Mesendoderm (in vitro differentiated cells): ENCODE measurements at regions not wholly inside any gene's neighbourhood (a gene's known extent, or its start where the extent isn't known, plus 50 kb on each side); places are given as distances from the start of the nearest gene placed in this dataset.

Experiments used
- DNase-seq: peaks from one replicate; pipeline ENCODE4 v3.0.0; 2013
- H2AK5ac ChIP-seq: 2 replicates; pipeline ENCODE4 v1.6.1; 2013; ENCODE audit warnings: low read length, inconsistent platforms
- H2BK120ac ChIP-seq: 2 replicates; pipeline ENCODE4 v1.6.1; 2013; ENCODE audit warnings: low read depth, mild to moderate bottlenecking, low read length, moderate library complexity, mixed read lengths
- H2BK15ac ChIP-seq: replicated peaks from 2 replicates; pipeline ENCODE4 v1.6.1; 2013; ENCODE audit warnings: low read depth, mild to moderate bottlenecking, moderate library complexity
- H2BK5ac ChIP-seq: 2 replicates; pipeline ENCODE4 v1.6.1; 2013; ENCODE audit warnings: low read length, inconsistent platforms
- H3K18ac ChIP-seq: 2 replicates; pipeline ENCODE4 v1.6.1; 2013; ENCODE audit warnings: mild to moderate bottlenecking, low read length, mixed read lengths
- H3K23ac ChIP-seq: one replicate; pipeline ENCODE4 v1.6.1; 2013; ENCODE audit warnings: low read length
- H3K27ac ChIP-seq: 2 replicates; pipeline ENCODE4 v1.5.1; 2013; ENCODE audit warnings: low read depth, mild to moderate bottlenecking, inconsistent platforms, low read length, moderate library complexity
- H3K27me3 ChIP-seq: 2 replicates; pipeline ENCODE4 v1.6.1; 2013; ENCODE audit warnings: low read length, control low read depth, mild to moderate bottlenecking, inconsistent platforms; ENCODE audit not compliant: insufficient read depth, poor library complexity
- H3K36me3 ChIP-seq: 2 replicates; pipeline ENCODE4 v1.6.1; 2013; ENCODE audit warnings: low read length, inconsistent platforms; ENCODE audit not compliant: control insufficient read depth, insufficient read depth
- H3K4ac ChIP-seq: one replicate; pipeline ENCODE4 v1.6.1; 2013; ENCODE audit warnings: low read depth, mild to moderate bottlenecking, low read length, moderate library complexity
- H3K4me1 ChIP-seq: 2 replicates; pipeline ENCODE4 v1.6.1; 2013; ENCODE audit warnings: low read depth, low read length, inconsistent platforms; ENCODE audit not compliant: control insufficient read depth
- H3K4me2 ChIP-seq: 2 replicates; pipeline ENCODE4 v1.6.1; 2013; ENCODE audit warnings: low read length
- H3K4me3 ChIP-seq: 2 replicates; pipeline ENCODE4 v1.5.1; 2013; ENCODE audit warnings: mild to moderate bottlenecking, low read length
- H3K56ac ChIP-seq: one replicate; pipeline ENCODE4 v1.6.1; 2013; ENCODE audit warnings: low read length
- H3K79me1 ChIP-seq: 2 replicates; pipeline ENCODE4 v1.6.1; 2013; ENCODE audit warnings: low read length, inconsistent platforms
- H3K79me2 ChIP-seq: 2 replicates; pipeline ENCODE4 v1.6.1; 2013; ENCODE audit warnings: mild to moderate bottlenecking, low read length; ENCODE audit not compliant: control insufficient read depth, insufficient read depth
- H3K9ac ChIP-seq: 2 replicates; pipeline ENCODE4 v1.6.1; 2013; ENCODE audit warnings: low read length, inconsistent platforms
- H4K5ac ChIP-seq: one replicate; pipeline ENCODE4 v1.6.1; 2013; ENCODE audit warnings: low read length
- H4K8ac ChIP-seq: one replicate; pipeline ENCODE4 v1.6.1; 2013; ENCODE audit warnings: low read depth, mild to moderate bottlenecking, control low read depth, low read length, moderate library complexity
- WGBS: extraction: QIAGEN DNeasy Blood & Tissue Kit; methylation state at CpG from one replicate; pipeline ENCODE4 v1.1.7; 2013; ENCODE audit warnings: low lambda C conversion rate, missing lambda C conversion rate; ENCODE audit not compliant: insufficient coverage; ENCODE audit errors: extremely low coverage; 5-methylcytosine and 5-hydroxymethylcytosine counted together

DNA sequence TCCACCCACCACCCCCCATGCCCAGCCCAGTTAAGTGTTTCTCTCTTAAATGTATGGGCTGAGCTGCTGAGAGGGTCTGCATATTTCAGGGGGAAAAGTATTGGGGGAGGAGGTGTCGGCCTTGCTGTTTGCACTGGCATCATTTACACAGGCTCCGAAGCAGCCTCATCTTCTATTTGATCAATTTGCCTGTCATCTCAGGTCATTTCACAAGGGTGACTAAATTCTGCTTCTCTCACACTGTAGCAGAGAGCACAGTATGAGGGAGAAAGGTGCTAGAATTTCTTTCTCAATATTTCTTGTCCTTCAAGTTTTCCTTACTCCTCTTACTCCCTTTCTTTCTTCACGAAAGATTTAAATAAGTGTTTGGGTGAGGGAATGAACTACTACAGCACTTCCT is 135.9 kb downstream of the AACS start:
- Histone ChIP-seq H3K27ac (no peak overlapping the region), H3K4ac (no peak overlapping the region), H3K23ac (no peak overlapping the region), H2BK15ac (no peak overlapping the region), H3K56ac (no peak overlapping the region), H2BK120ac (no peak overlapping the region), H4K8ac (no peak overlapping the region), H3K4me2 (no peak overlapping the region), H3K4me3 (no peak overlapping the region), H2BK5ac (no peak overlapping the region), H3K79me2 (no peaks in the 10 kb centered on the region), H3K4me1 (no peaks in the 10 kb centered on the region), H3K79me1 (no peaks in the 10 kb centered on the region), H3K18ac (no peak overlapping the region), H3K9ac (no peak overlapping the region), H3K27me3 (no peaks in the 10 kb centered on the region), H3K36me3 (no peaks in the 10 kb centered on the region), H2AK5ac (no peak overlapping the region), H4K5ac (no peak overlapping the region)
- WGBS, result no CpG with 5 or more reads among the region's 3 CpGs
- no peak for DNase-seq

GRCh38 chr12:125201940-125202339 is 136.7 kb downstream of the AACS start:
- H2BK120ac ChIP-seq, result no peak overlapping the region
- H2AK5ac ChIP-seq, result no peak overlapping the region
- no peak overlapping the region for H2BK15ac ChIP-seq
- H4K5ac ChIP-seq, result no peak overlapping the region
- H3K27me3 ChIP-seq, result no peaks in the 10 kb centered on the region
- H3K9ac ChIP-seq, result no peak overlapping the region
- no peak overlapping the region for H3K23ac ChIP-seq
- DNase-seq, result no peak
- WGBS, result no CpG with 5 or more reads among the region's 2 CpGs
- H3K18ac ChIP-seq, result no peak overlapping the region
- H3K27ac ChIP-seq, result no peak overlapping the region
- no peaks in the 10 kb centered on the region for H3K4me1 ChIP-seq
- H3K56ac ChIP-seq, result no peak overlapping the region
- H2BK5ac ChIP-seq, result no peak overlapping the region
- H3K4me3 ChIP-seq, result no peak overlapping the region
- no peak overlapping the region for H3K4me2 ChIP-seq
- H3K79me1 ChIP-seq, result no peaks in the 10 kb centered on the region
- no peak overlapping the region for H4K8ac ChIP-seq
- H3K4ac ChIP-seq, result no peak overlapping the region
- no peaks in the 10 kb centered on the region for H3K36me3 ChIP-seq
- H3K79me2 ChIP-seq, result no peaks in the 10 kb centered on the region

DNA sequence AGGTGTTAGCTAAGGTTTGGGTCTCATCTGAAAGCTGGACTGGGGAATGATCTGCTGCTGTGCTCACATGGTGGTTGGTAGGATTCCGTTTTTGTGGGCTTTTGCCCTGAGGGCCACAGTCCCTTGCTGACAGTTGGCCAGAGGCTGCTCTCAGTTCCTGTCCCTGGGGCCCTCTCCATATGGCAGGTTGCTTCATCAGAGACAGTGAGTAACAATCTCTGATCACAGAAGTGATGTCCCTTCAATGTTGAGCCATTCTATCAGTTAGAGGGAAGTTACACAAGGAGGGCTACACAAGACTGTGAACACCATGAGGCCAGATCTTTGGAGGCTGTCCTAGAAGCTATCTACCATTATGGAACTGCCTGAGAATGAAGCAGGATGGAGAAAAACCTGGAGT is 137.2 kb downstream of the AACS start:
- H2BK15ac ChIP-seq, result no peak overlapping the region
- no peak overlapping the region for H3K27ac ChIP-seq
- H2BK5ac ChIP-seq, result no peak overlapping the region
- H2AK5ac ChIP-seq, result no peak overlapping the region
- no peaks in the 10 kb centered on the region for H3K27me3 ChIP-seq
- no peak overlapping the region for H4K8ac ChIP-seq
- no peaks in the 10 kb centered on the region for H3K4me1 ChIP-seq
- H3K4me3 ChIP-seq, result no peak overlapping the region
- H3K36me3 ChIP-seq, result no peaks in the 10 kb centered on the region
- no peak overlapping the region for H4K5ac ChIP-seq
- no peak overlapping the region for H3K18ac ChIP-seq
- no peaks in the 10 kb centered on the region for H3K79me1 ChIP-seq
- H3K23ac ChIP-seq, result no peak overlapping the region
- DNase-seq, result no peak
- H3K79me2 ChIP-seq, result no peaks in the 10 kb centered on the region
- no peak overlapping the region for H3K9ac ChIP-seq
- H3K56ac ChIP-seq, result no peak overlapping the region
- H2BK120ac ChIP-seq, result no peak overlapping the region
- no peak overlapping the region for H3K4me2 ChIP-seq
- WGBS, result no CpG with 5 or more reads among the region's 1 CpG
- no peak overlapping the region for H3K4ac ChIP-seq

GRCh38 chr12:125203145-125203765 is 138.0 kb downstream of the AACS start:
- H3K79me2 ChIP-seq, result no peaks in the 10 kb centered on the region
- no peak overlapping the region for H3K56ac ChIP-seq
- no peak overlapping the region for H4K8ac ChIP-seq
- H4K5ac ChIP-seq, result no peak overlapping the region
- no peaks in the 10 kb centered on the region for H3K79me1 ChIP-seq
- H3K4me2 ChIP-seq, result no peak overlapping the region
- H2BK120ac ChIP-seq, result no peak overlapping the region
- DNase-seq, result no peak
- H3K18ac ChIP-seq, result no peak overlapping the region
- H3K23ac ChIP-seq, result no peak overlapping the region
- no peaks in the 10 kb centered on the region for H3K27me3 ChIP-seq
- no peaks in the 10 kb centered on the region for H3K36me3 ChIP-seq
- H3K4ac ChIP-seq, result no peak overlapping the region
- H2BK15ac ChIP-seq, result no peak overlapping the region
- H2AK5ac ChIP-seq, result no peak overlapping the region
- WGBS, result no CpG with 5 or more reads among the region's 1 CpG
- H3K27ac ChIP-seq, result no peak overlapping the region
- H3K4me1 ChIP-seq, result no peaks in the 10 kb centered on the region
- H2BK5ac ChIP-seq, result no peak overlapping the region
- H3K9ac ChIP-seq, result no peak overlapping the region
- H3K4me3 ChIP-seq, result no peak overlapping the region

GRCh38 chr12:125205386-125205785 is 140.2 kb downstream of the AACS start:
- no peak overlapping the region for H4K5ac ChIP-seq
- no peak overlapping the region for H3K9ac ChIP-seq
- H3K36me3 ChIP-seq, result no peaks in the 10 kb centered on the region
- H3K4ac ChIP-seq, result no peak overlapping the region
- no peak overlapping the region for H3K18ac ChIP-seq
- H3K4me2 ChIP-seq, result no peak overlapping the region
- H3K79me2 ChIP-seq, result no peaks in the 10 kb centered on the region
- no peaks in the 10 kb centered on the region for H3K4me1 ChIP-seq
- H3K27ac ChIP-seq, result no peak overlapping the region
- no peak overlapping the region for H3K56ac ChIP-seq
- no peak overlapping the region for H3K23ac ChIP-seq
- H3K4me3 ChIP-seq, result no peak overlapping the region
- H2AK5ac ChIP-seq, result no peak overlapping the region
- DNase-seq, result no peak
- H2BK120ac ChIP-seq, result no peak overlapping the region
- H3K27me3 ChIP-seq, result no peaks in the 10 kb centered on the region
- no peak overlapping the region for H2BK15ac ChIP-seq
- no peak overlapping the region for H2BK5ac ChIP-seq
- H4K8ac ChIP-seq, result no peak overlapping the region
- no CpG with 5 or more reads among the region's 5 CpGs for WGBS
- no peaks in the 10 kb centered on the region for H3K79me1 ChIP-seq

DNA sequence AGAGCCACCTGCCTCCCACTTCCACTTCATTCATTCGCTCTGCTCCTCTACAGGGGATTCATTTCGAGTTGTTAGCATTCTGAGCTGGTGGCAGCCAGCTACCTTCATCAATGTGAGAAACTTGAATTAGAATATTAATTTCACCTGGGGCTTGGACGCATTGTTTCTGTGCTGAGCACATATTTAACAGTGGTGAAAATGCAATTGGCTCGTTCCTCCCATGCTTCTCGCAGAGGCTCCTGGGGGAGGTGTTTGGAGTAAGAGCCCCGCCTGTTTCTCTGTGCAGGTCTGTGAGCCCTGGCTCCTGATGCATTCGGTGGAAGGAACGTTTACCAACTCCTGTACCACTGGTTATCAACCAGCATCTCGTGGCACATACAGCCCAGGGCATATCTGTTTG is 141.5 kb downstream of the AACS start:
- no peak overlapping the region for H2BK120ac ChIP-seq
- H3K79me1 ChIP-seq, result no peaks in the 10 kb centered on the region
- H3K4me3 ChIP-seq, result no peak overlapping the region
- H3K4me1 ChIP-seq, result no peaks in the 10 kb centered on the region
- no peaks in the 10 kb centered on the region for H3K36me3 ChIP-seq
- no peak for DNase-seq
- no peaks in the 10 kb centered on the region for H3K27me3 ChIP-seq
- no peak overlapping the region for H2BK5ac ChIP-seq
- no peak overlapping the region for H4K8ac ChIP-seq
- H3K56ac ChIP-seq, result no peak overlapping the region
- no peaks in the 10 kb centered on the region for H3K79me2 ChIP-seq
- H3K4ac ChIP-seq, result no peak overlapping the region
- H3K9ac ChIP-seq, result no peak overlapping the region
- no peak overlapping the region for H3K18ac ChIP-seq
- no CpG with 5 or more reads among the region's 9 CpGs for WGBS
- H2BK15ac ChIP-seq, result no peak overlapping the region
- H3K4me2 ChIP-seq, result no peak overlapping the region
- H3K23ac ChIP-seq, result no peak overlapping the region
- H3K27ac ChIP-seq, result no peak overlapping the region
- no peak overlapping the region for H4K5ac ChIP-seq
- H2AK5ac ChIP-seq, result no peak overlapping the region
